Neural cell (in vitro differentiated cells): ENCODE measurements at regions not wholly inside any gene's neighbourhood (a gene's known extent, or its start where the extent isn't known, plus 50 kb on each side); places are given as distances from the start of the nearest gene placed in this dataset.

Experiments used
- CTCF ChIP-seq: fragments of 450-650 bp; IDR thresholded peaks from 2 replicates; pipeline ENCODE4 v1.5.1; 2014; ENCODE audit warnings: antibody characterized with exemption, mild to moderate bottlenecking, moderate library complexity; ENCODE audit not compliant: poor library complexity, severe bottlenecking
- EP300 ChIP-seq: fragments of 450-650 bp; conservative IDR thresholded peaks from 2 replicates; pipeline ENCODE4 v1.6.1; 2014; ENCODE audit warnings: antibody characterized with exemption, mild to moderate bottlenecking, moderate library complexity; ENCODE audit not compliant: poor library complexity, severe bottlenecking
- EZH2 ChIP-seq: fragments of 200-600, 300-800 bp; shearing (Covaris generic), sonication (generic); IDR thresholded peaks from 2 replicates; pipeline ENCODE4 v1.6.1; 2014; ENCODE audit warnings: antibody characterized with exemption, low read length, borderline replicate concordance, mild to moderate bottlenecking; ENCODE audit not compliant: insufficient read depth, poor library complexity, severe bottlenecking
- POLR2AphosphoS5 ChIP-seq: IDR thresholded peaks from 2 replicates; pipeline ENCODE4 v1.6.1; 2012
- RAD21 ChIP-seq: fragments of 450-650 bp; conservative IDR thresholded peaks from 2 replicates; pipeline ENCODE4 v1.6.1; 2014; ENCODE audit warnings: antibody characterized with exemption, mild to moderate bottlenecking, moderate library complexity
- TAF1 ChIP-seq: IDR thresholded peaks from 2 replicates; pipeline ENCODE4 v1.6.1; 2012; ENCODE audit warnings: low read depth
- TF ChIP-seq, protein P1 (sequence below): IDR thresholded peaks from 2 replicates; pipeline ENCODE4 v1.6.1; 2012; ENCODE audit warnings: borderline replicate concordance

GRCh38 chr5:156096259-156096658 is 230.7 kb upstream of the SGCD start:
- no peak for TF ChIP-seq CTCF
- no peak for TF ChIP-seq RAD21
- TF ChIP-seq, protein P1, sequence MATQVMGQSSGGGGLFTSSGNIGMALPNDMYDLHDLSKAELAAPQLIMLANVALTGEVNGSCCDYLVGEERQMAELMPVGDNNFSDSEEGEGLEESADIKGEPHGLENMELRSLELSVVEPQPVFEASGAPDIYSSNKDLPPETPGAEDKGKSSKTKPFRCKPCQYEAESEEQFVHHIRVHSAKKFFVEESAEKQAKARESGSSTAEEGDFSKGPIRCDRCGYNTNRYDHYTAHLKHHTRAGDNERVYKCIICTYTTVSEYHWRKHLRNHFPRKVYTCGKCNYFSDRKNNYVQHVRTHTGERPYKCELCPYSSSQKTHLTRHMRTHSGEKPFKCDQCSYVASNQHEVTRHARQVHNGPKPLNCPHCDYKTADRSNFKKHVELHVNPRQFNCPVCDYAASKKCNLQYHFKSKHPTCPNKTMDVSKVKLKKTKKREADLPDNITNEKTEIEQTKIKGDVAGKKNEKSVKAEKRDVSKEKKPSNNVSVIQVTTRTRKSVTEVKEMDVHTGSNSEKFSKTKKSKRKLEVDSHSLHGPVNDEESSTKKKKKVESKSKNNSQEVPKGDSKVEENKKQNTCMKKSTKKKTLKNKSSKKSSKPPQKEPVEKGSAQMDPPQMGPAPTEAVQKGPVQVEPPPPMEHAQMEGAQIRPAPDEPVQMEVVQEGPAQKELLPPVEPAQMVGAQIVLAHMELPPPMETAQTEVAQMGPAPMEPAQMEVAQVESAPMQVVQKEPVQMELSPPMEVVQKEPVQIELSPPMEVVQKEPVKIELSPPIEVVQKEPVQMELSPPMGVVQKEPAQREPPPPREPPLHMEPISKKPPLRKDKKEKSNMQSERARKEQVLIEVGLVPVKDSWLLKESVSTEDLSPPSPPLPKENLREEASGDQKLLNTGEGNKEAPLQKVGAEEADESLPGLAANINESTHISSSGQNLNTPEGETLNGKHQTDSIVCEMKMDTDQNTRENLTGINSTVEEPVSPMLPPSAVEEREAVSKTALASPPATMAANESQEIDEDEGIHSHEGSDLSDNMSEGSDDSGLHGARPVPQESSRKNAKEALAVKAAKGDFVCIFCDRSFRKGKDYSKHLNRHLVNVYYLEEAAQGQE: no peak
- no peak for TF ChIP-seq POLR2AphosphoS5
- TF ChIP-seq EP300: no peak
- TF ChIP-seq EZH2: no peak
- no peak for TF ChIP-seq TAF1
